Ishikawa (cell line): ENCODE measurements at regions not wholly inside any gene's neighbourhood (a gene's known extent, or its start where the extent isn't known, plus 50 kb on each side); places are given as distances from the start of the nearest gene placed in this dataset.

Experiments
- CEBPB ChIP-seq: IDR thresholded peaks from 2 replicates; pipeline ENCODE4 v1.6.1; 2012
- CREB1 ChIP-seq: IDR thresholded peaks from 2 replicates; pipeline ENCODE4 v1.6.1; 2012; ENCODE audit warnings: low read depth
- EGR1 ChIP-seq: IDR thresholded peaks from 2 replicates; pipeline ENCODE4 v1.6.1; 2012
- EP300 ChIP-seq: IDR thresholded peaks from 2 replicates; pipeline ENCODE4 v1.6.1; 2012; ENCODE audit warnings: borderline replicate concordance
- FOXM1 ChIP-seq: IDR thresholded peaks from 2 replicates; pipeline ENCODE4 v1.6.1; 2012; ENCODE audit warnings: low read depth, borderline replicate concordance
- NFIC ChIP-seq: IDR thresholded peaks from 2 replicates; pipeline ENCODE4 v1.6.1; 2012
- RAD21 ChIP-seq: IDR thresholded peaks from 2 replicates; pipeline ENCODE4 v1.6.1; 2012; ENCODE audit warnings: low read depth
- TAF1 ChIP-seq: IDR thresholded peaks from 2 replicates; pipeline ENCODE4 v1.6.1; 2012; ENCODE audit warnings: low read depth, mild to moderate bottlenecking
- TCF12 ChIP-seq: IDR thresholded peaks from 2 replicates; pipeline ENCODE4 v1.6.1; 2012; ENCODE audit warnings: low read depth
- TEAD4 ChIP-seq: IDR thresholded peaks from 2 replicates; pipeline ENCODE4 v1.6.1; 2012
- YY1 ChIP-seq: IDR thresholded peaks from 2 replicates; pipeline ENCODE4 v1.6.1; 2012; ENCODE audit warnings: low read depth
- ZBTB7A ChIP-seq: IDR thresholded peaks from 2 replicates; pipeline ENCODE4 v1.6.1; 2012; ENCODE audit warnings: low read depth
- TF ChIP-seq, protein P1 (sequence below): IDR thresholded peaks from 2 replicates; pipeline ENCODE4 v1.6.1; 2012
- TF ChIP-seq, protein P2 (sequence below): IDR thresholded peaks from 2 replicates; pipeline ENCODE4 v1.6.1; 2012; ENCODE audit warnings: low read depth, mild to moderate bottlenecking
- TF ChIP-seq, protein P3 (sequence below): IDR thresholded peaks from 2 replicates; pipeline ENCODE4 v1.6.1; 2012

DNA sequence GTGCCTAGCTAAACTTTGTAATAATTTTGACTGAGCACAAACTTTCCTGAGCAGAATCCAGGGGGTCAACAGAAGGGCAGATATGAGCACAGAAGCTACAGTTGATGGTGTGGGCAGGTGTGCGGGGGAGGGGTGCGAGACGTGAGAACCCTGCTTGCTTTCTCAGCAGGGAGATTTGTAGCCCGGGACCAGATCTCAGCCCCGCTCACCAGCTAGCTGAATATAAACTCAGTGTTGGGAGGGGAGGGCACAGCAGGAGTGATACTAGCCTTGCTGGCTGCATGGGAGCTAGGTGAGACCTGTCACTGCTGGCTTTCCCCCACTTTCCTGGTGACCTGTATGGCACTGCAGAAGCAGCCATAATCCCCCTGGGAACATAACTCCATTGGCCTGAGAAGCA is 83.4 kb downstream of the CLDN1 start:
- TF ChIP-seq CREB1 = no peak
- no peak for TF ChIP-seq RAD21
- no peak for TF ChIP-seq TCF12
- no peak for TF ChIP-seq EP300
- no peak for TF ChIP-seq YY1
- TF ChIP-seq ZBTB7A = no peak
- TF ChIP-seq TEAD4 = no peak
- TF ChIP-seq, protein P1, sequence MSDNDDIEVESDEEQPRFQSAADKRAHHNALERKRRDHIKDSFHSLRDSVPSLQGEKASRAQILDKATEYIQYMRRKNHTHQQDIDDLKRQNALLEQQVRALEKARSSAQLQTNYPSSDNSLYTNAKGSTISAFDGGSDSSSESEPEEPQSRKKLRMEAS = no peak
- no peak for TF ChIP-seq TAF1
- TF ChIP-seq NFIC = no peak
- TF ChIP-seq FOXM1 = no peak
- no peak for TF ChIP-seq EGR1
- TF ChIP-seq, protein P2, sequence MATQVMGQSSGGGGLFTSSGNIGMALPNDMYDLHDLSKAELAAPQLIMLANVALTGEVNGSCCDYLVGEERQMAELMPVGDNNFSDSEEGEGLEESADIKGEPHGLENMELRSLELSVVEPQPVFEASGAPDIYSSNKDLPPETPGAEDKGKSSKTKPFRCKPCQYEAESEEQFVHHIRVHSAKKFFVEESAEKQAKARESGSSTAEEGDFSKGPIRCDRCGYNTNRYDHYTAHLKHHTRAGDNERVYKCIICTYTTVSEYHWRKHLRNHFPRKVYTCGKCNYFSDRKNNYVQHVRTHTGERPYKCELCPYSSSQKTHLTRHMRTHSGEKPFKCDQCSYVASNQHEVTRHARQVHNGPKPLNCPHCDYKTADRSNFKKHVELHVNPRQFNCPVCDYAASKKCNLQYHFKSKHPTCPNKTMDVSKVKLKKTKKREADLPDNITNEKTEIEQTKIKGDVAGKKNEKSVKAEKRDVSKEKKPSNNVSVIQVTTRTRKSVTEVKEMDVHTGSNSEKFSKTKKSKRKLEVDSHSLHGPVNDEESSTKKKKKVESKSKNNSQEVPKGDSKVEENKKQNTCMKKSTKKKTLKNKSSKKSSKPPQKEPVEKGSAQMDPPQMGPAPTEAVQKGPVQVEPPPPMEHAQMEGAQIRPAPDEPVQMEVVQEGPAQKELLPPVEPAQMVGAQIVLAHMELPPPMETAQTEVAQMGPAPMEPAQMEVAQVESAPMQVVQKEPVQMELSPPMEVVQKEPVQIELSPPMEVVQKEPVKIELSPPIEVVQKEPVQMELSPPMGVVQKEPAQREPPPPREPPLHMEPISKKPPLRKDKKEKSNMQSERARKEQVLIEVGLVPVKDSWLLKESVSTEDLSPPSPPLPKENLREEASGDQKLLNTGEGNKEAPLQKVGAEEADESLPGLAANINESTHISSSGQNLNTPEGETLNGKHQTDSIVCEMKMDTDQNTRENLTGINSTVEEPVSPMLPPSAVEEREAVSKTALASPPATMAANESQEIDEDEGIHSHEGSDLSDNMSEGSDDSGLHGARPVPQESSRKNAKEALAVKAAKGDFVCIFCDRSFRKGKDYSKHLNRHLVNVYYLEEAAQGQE = no peak
- TF ChIP-seq, protein P3, sequence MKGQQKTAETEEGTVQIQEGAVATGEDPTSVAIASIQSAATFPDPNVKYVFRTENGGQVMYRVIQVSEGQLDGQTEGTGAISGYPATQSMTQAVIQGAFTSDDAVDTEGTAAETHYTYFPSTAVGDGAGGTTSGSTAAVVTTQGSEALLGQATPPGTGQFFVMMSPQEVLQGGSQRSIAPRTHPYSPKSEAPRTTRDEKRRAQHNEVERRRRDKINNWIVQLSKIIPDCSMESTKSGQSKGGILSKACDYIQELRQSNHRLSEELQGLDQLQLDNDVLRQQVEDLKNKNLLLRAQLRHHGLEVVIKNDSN = no peak
- no peak for TF ChIP-seq CEBPB

DNA sequence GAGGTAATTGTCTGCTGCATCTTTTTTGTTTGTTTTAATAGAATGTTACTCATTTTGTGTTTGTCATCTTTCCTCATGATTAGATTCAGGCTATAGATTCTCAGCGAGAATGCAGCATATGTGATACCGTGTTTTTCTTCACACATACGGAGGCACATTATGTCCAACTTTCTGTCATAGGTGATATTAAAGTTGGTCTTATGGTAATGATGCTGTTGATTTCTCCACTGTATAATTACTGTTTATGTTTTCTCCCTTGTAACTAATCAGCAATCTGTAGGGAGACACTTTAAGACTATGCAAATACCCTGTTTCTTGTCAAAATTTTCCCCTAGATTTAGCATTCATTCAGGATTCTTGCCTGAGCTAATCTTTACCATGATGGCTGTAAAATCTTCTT is 87.6 kb downstream of the CLDN1 start:
- TF ChIP-seq TCF12 (no peak), EGR1 (no peak), CEBPB (no peak), EP300 (no peak)
- TF ChIP-seq, protein P1 = no peak
- TF ChIP-seq, protein P3 = no peak

DNA sequence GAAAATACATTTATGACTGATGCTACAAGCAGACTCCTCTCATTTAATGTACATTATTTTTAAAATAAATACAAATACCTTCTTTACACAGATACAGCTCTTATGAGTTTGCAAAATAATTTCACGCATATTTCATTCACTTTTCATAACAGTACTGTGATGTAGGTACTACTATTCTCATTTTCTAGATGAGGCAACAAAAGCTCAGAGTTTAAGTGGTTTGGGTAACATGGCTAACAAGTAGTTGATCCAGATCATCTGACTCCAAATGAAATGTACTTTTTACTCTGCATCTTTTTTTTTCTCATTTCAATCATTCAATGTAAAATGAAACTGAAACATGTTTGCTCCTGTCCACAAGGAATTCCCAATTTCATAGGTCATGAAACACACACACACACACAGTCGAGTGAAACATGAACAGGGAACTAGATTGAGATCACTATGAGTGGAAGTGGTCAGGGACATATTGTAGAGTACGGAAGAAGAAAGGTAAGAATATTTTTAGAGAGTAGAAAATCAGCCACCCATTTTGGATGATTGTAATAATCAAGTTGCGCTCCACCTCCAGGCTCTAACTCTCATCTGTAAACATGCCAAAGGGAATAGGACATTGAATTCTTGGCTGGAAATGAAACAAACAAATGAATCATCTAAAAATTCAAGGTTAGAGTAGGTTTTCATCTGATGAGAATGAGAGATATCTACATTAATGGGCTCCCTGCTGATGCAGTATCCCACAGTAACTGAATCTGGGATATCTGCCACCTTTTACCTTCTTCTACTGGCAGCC is 92.4 kb downstream of the CLDN1 start:
- TF ChIP-seq, protein P1 = no peak
- TF ChIP-seq, protein P2 = no peak
- TF ChIP-seq TAF1 (no peak), NFIC (peak; percentile 71), CREB1 (no peak), EP300 (peak; percentile 61; the same call in 1 of the 2 replicates), FOXM1 (no peak), CEBPB (no peak), EGR1 (no peak), RAD21 (no peak), TEAD4 (peak; percentile 65), YY1 (no peak), ZBTB7A (no peak), TCF12 (peak; percentile 50; the same call in 1 of the 2 replicates)
- TF ChIP-seq, protein P3 = no peak

DNA sequence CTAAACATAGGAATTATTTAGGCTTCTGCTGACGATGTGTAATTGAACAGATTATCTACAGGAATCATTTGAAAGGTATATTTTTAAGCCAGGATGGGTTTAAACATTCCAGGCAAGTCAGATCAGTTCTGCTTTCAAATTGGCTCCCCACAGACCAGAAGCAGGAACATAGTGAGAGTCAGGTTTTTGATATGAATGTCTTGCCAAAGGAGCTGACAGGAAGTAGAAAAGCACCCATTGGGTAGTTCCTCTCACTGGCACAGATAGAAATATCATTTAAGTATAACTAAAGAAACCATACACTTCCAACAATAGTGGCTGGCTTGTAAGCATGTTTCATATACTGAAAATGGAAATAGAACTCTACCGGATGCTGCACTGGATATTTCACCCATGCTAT is 95.2 kb downstream of the CLDN1 start:
- TF ChIP-seq ZBTB7A (no peak), TCF12 (no peak), FOXM1 (no peak), TAF1 (no peak), EP300 (no peak), RAD21 (no peak), EGR1 (no peak), YY1 (no peak), CREB1 (no peak), TEAD4 (no peak)
- TF ChIP-seq, protein P1 = no peak
